IMR-90 (cell line): ENCODE measurements at regions not wholly inside any gene's neighbourhood (a gene's known extent, or its start where the extent isn't known, plus 50 kb on each side); places are given as distances from the start of the nearest gene placed in this dataset.

Source experiments
- ATAC-seq: fragments of 200-7000 bp; cut with Tn5 transposase; 2 replicates; pipeline ENCODE4 v1.9.1; 2020; ENCODE audit warnings: low read depth, mild to moderate bottlenecking, moderate library complexity
- BruUV-seq: library from RNA; stranded (reverse); fragments of 400-500 nt; replicated peaks from 2 replicates; lab custom pipeline; 2021; lab: Mats Ljungman, UMichigan
- CTCF ChIA-PET: fragments of 300-600 bp; formaldehyde crosslinking; extraction: SDS; loops from one replicate; lab custom pipeline; 2021; ENCODE audit warnings: antibody characterized with exemption; lab: Yijun Ruan, JAX
- POLR2A ChIA-PET: fragments of 300-600 bp; sonication (Branson Sonifier 250); formaldehyde crosslinking; loops from one replicate; lab custom pipeline; 2022; ENCODE audit warnings: antibody characterized with exemption; ENCODE audit not compliant: unreplicated experiment; lab: Charles Lee
- DNase-seq: peaks from one replicate; pipeline ENCODE4 v3.0.0; 2013
- H2AFZ ChIP-seq: replicated peaks from 2 replicates; pipeline ENCODE3; 2013; ENCODE audit warnings: low read length, mild to moderate bottlenecking; ENCODE audit not compliant: poor library complexity
- H2AK5ac ChIP-seq: 2 replicates; pipeline ENCODE4 v1.6.1; 2013; ENCODE audit warnings: low read depth, low read length, inconsistent platforms
- H2AK9ac ChIP-seq: replicated peaks from 2 replicates; pipeline ENCODE3; 2013; ENCODE audit warnings: mild to moderate bottlenecking, low read depth, low read length, moderate library complexity; ENCODE audit not compliant: poor library complexity
- H2BK120ac ChIP-seq: 2 replicates; pipeline ENCODE4 v1.6.1; 2013; ENCODE audit warnings: low read depth, low read length, inconsistent platforms
- H2BK15ac ChIP-seq: 3 replicates; pipeline ENCODE4 v1.6.1; 2013; ENCODE audit warnings: low read depth, low read length, inconsistent platforms
- H2BK20ac ChIP-seq: 2 replicates; pipeline ENCODE4 v1.6.1; 2013; ENCODE audit warnings: low read depth, mild to moderate bottlenecking, inconsistent platforms, low read length, moderate library complexity
- H2BK5ac ChIP-seq: 2 replicates; pipeline ENCODE4 v1.6.1; 2013; ENCODE audit warnings: mild to moderate bottlenecking, low read depth, low read length, inconsistent platforms; ENCODE audit not compliant: poor library complexity, severe bottlenecking
- H3K14ac ChIP-seq: replicated peaks from 2 replicates; pipeline ENCODE4 v1.6.1; 2013; ENCODE audit warnings: low read depth, low read length, inconsistent platforms
- H3K18ac ChIP-seq: 2 replicates; pipeline ENCODE4 v1.6.1; 2013; ENCODE audit warnings: low read depth, low read length, control low read depth
- H3K23ac ChIP-seq: 2 replicates; pipeline ENCODE4 v1.6.1; 2013; ENCODE audit warnings: low read depth, low read length, inconsistent platforms
- H3K27ac ChIP-seq: 2 replicates; pipeline ENCODE4 v1.5.1; 2013; ENCODE audit warnings: mild to moderate bottlenecking, control low read depth, low read length; ENCODE audit not compliant: insufficient read depth
- H3K27me3 ChIP-seq: 2 replicates; pipeline ENCODE4 v1.6.1; 2013; ENCODE audit warnings: low read length; ENCODE audit not compliant: control insufficient read depth, insufficient read depth
- H3K36me3 ChIP-seq: 2 replicates; pipeline ENCODE4 v1.6.1; 2013; ENCODE audit warnings: low read length, mixed read lengths; ENCODE audit not compliant: control insufficient read depth, insufficient read depth
- H3K4ac ChIP-seq: 2 replicates; pipeline ENCODE4 v1.6.1; 2013; ENCODE audit warnings: low read depth, low read length, inconsistent platforms
- H3K4me1 ChIP-seq: 2 replicates; pipeline ENCODE4 v1.6.1; 2013; ENCODE audit warnings: low read length, mixed read lengths; ENCODE audit not compliant: control insufficient read depth, insufficient read depth
- H3K4me2 ChIP-seq: 2 replicates; pipeline ENCODE4 v1.6.1; 2013; ENCODE audit warnings: low read depth, mild to moderate bottlenecking, control low read depth, low read length, moderate library complexity
- H3K4me3 ChIP-seq: 2 replicates; pipeline ENCODE4 v1.5.1; 2013; ENCODE audit warnings: low read depth, mild to moderate bottlenecking, control low read depth, low read length, moderate library complexity; ENCODE audit not compliant: insufficient read depth
- H3K56ac ChIP-seq: 2 replicates; pipeline ENCODE4 v1.6.1; 2013; ENCODE audit warnings: low read length, inconsistent platforms; ENCODE audit not compliant: insufficient read depth; ENCODE audit errors: extremely low read depth
- H3K79me1 ChIP-seq, 2 experiments: 2 replicates each; pipeline ENCODE4 v1.6.1; 2013; ENCODE audit warnings: low read length in 2 of 2, inconsistent platforms in 1 of 2, low read depth in 1 of 2
- H3K9ac ChIP-seq: 2 replicates; pipeline ENCODE4 v1.6.1; 2013; ENCODE audit warnings: low read depth, low read length, control low read depth
- H3K9me1 ChIP-seq: 2 replicates; pipeline ENCODE4 v1.6.1; 2013; ENCODE audit warnings: low read length, inconsistent platforms; ENCODE audit not compliant: insufficient read depth
- H3K9me3 ChIP-seq: 2 replicates; pipeline ENCODE4 v1.6.1; 2013; ENCODE audit warnings: low read length; ENCODE audit not compliant: control insufficient read depth, insufficient read depth
- H4K20me1 ChIP-seq: 2 replicates; pipeline ENCODE4 v1.6.1; 2013; ENCODE audit warnings: low read length, inconsistent platforms; ENCODE audit not compliant: insufficient read depth
- H4K5ac ChIP-seq: 2 replicates; pipeline ENCODE4 v1.6.1; 2013; ENCODE audit warnings: mild to moderate bottlenecking, low read depth, low read length, control low read depth
- H4K8ac ChIP-seq, 2 experiments: 2 replicates each; pipeline ENCODE4 v1.6.1; 2013; ENCODE audit warnings: low read depth in 2 of 2, low read length in 2 of 2, control low read depth in 1 of 2, inconsistent platforms in 1 of 2
- H4K91ac ChIP-seq: 2 replicates; pipeline ENCODE4 v1.6.1; 2013; ENCODE audit warnings: low read depth, low read length, inconsistent platforms; ENCODE audit not compliant: insufficient read depth
- BHLHE40 ChIP-seq: fragments of 150-350 bp; IDR thresholded peaks from 2 replicates; pipeline ENCODE4 v1.6.1; 2016; ENCODE audit warnings: mild to moderate bottlenecking, low read depth, low read length
- CEBPB ChIP-seq: IDR thresholded peaks from 2 replicates; pipeline ENCODE4 v1.6.1; 2012; ENCODE audit warnings: low read depth, low read length, improper control_type of control experiment
- ELK1 ChIP-seq: fragments of 150-350 bp; IDR thresholded peaks from 2 replicates; pipeline ENCODE4 v1.6.1; 2016; ENCODE audit warnings: low read depth, mild to moderate bottlenecking, low read length, moderate library complexity, borderline replicate concordance
- FOS ChIP-seq: fragments of 150-350 bp; IDR thresholded peaks from 2 replicates; pipeline ENCODE4 v1.6.1; 2016; ENCODE audit warnings: low read depth, low read length
- MAFK ChIP-seq: IDR thresholded peaks from 2 replicates; pipeline ENCODE4 v1.6.1; 2012; ENCODE audit warnings: low read depth, low read length, improper control_type of control experiment
- MAZ ChIP-seq: IDR thresholded peaks from 2 replicates; pipeline ENCODE4 v1.6.1; 2012; ENCODE audit warnings: low read depth, mild to moderate bottlenecking, low read length, improper control_type of control experiment, moderate library complexity, borderline replicate concordance
- NFE2L2 ChIP-seq: fragments of 150-350 bp; IDR thresholded peaks from 2 replicates; pipeline ENCODE4 v1.6.1; 2016; ENCODE audit warnings: low read depth, mild to moderate bottlenecking, low read length
- POLR2A ChIP-seq: IDR thresholded peaks from 2 replicates; pipeline ENCODE4 v1.6.1; 2012; ENCODE audit warnings: mild to moderate bottlenecking, low read depth, low read length
- RAD21 ChIP-seq: IDR thresholded peaks from 2 replicates; pipeline ENCODE4 v1.6.1; 2012; ENCODE audit warnings: low read length, improper control_type of control experiment
- RCOR1 ChIP-seq: IDR thresholded peaks from 2 replicates; pipeline ENCODE4 v1.6.1; 2012; ENCODE audit warnings: mild to moderate bottlenecking, low read length, improper control_type of control experiment; ENCODE audit not compliant: insufficient replicate concordance
- RFX5 ChIP-seq: IDR thresholded peaks from 2 replicates; pipeline ENCODE4 v1.8.0; 2012; ENCODE audit warnings: low read depth, mild to moderate bottlenecking, low read length, moderate library complexity
- WGBS, 2 experiments: methylation state at CpG; one replicate each; pipeline versions ENCODE4 v1.1.5 to v1.1.7; 2013; ENCODE audit warnings: missing lambda C conversion rate in 2 of 2; ENCODE audit not compliant: insufficient read length in 1 of 2; ENCODE audit errors: extremely low coverage in 2 of 2; 5-methylcytosine and 5-hydroxymethylcytosine counted together
- dilution Hi-C: fragments of 300-500 bp; cut with HindIII; formaldehyde crosslinking; loops from one replicate; pipeline ENCODE4 v1.14.3; 2018; ENCODE audit warnings: low sequenced_read_pairs; ENCODE audit not compliant: unreplicated experiment
- in situ Hi-C: fragments of 300-500 bp; cut with MboI; formaldehyde crosslinking; loops from 3 replicates; pipeline ENCODE4 v1.14.3; 2019; ENCODE audit warnings: low sequenced_read_pairs, inconsistent platforms, mixed read lengths
- intact Hi-C: fragments of 100-400 bp; cut with micrococcal nuclease; formaldehyde crosslinking; loops from 2 replicates; pipeline ENCODE4 v1.10.0; 2022
- TF ChIP-seq, protein P1 (sequence below): fragments of 150-350 bp; IDR thresholded peaks from 2 replicates; pipeline ENCODE4 v1.6.1; 2017; ENCODE audit warnings: mild to moderate bottlenecking, antibody characterized with exemption, low read length, low read depth
- TF ChIP-seq, protein P2 (sequence below): conservative IDR thresholded peaks from 2 replicates; pipeline ENCODE4 v1.5.1; 2012; ENCODE audit warnings: mild to moderate bottlenecking, low read depth, low read length, improper control_type of control experiment

DNA sequence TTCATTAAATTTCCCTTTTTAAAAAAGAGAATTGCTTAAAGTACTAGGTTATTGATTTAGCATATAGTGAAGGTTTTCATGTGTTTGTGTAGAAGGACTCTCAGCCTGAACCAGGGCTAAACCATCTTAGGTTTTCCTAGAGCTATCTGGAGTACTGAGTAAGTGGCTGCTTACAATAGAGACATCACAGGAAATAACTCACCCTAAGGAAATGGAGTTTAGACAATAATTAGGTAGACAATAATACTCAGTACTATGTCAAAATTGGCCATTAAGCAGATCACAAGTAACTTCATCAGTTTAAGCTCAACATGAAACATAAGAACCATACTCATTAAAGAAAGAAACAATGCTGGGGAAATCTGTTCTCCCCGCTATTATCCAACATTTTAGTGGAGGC lies 240.0 kb downstream of the RND3 start:
- CTCF ChIA-PET: no interaction called here
- no peak overlapping the region for H3K4ac ChIP-seq
- no peaks in the 10 kb centered on the region for H3K9me1 ChIP-seq
- no peak overlapping the region for H3K18ac ChIP-seq
- no peaks in the 10 kb centered on the region for H3K36me3 ChIP-seq
- TF ChIP-seq MAZ (no peak), BHLHE40 (no peak), FOS (no peak), RFX5 (no peak), CEBPB (no peak), MAFK (no peak), RAD21 (no peak), ELK1 (no peak), RCOR1 (no peak), POLR2A (no peak), NFE2L2 (no peak)
- TF ChIP-seq, protein P1, sequence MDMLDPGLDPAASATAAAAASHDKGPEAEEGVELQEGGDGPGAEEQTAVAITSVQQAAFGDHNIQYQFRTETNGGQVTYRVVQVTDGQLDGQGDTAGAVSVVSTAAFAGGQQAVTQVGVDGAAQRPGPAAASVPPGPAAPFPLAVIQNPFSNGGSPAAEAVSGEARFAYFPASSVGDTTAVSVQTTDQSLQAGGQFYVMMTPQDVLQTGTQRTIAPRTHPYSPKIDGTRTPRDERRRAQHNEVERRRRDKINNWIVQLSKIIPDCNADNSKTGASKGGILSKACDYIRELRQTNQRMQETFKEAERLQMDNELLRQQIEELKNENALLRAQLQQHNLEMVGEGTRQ: no peak
- TF ChIP-seq, protein P2, sequence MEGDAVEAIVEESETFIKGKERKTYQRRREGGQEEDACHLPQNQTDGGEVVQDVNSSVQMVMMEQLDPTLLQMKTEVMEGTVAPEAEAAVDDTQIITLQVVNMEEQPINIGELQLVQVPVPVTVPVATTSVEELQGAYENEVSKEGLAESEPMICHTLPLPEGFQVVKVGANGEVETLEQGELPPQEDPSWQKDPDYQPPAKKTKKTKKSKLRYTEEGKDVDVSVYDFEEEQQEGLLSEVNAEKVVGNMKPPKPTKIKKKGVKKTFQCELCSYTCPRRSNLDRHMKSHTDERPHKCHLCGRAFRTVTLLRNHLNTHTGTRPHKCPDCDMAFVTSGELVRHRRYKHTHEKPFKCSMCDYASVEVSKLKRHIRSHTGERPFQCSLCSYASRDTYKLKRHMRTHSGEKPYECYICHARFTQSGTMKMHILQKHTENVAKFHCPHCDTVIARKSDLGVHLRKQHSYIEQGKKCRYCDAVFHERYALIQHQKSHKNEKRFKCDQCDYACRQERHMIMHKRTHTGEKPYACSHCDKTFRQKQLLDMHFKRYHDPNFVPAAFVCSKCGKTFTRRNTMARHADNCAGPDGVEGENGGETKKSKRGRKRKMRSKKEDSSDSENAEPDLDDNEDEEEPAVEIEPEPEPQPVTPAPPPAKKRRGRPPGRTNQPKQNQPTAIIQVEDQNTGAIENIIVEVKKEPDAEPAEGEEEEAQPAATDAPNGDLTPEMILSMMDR: no peak
- BruUV-seq: no TSS peak
- no peak overlapping the region for H4K91ac ChIP-seq
- WGBS, 2 experiments: no CpG with 5 or more reads among the region's 1 CpG
- in situ Hi-C loops (no loop called here), dilution Hi-C loops (no loop called here), intact Hi-C loops (no loop called here)
- no peak overlapping the region for H4K5ac ChIP-seq
- no peak overlapping the region for H3K4me2 ChIP-seq
- no peak overlapping the region for H2AK5ac ChIP-seq
- H3K56ac ChIP-seq: no peak overlapping the region
- H3K4me1 ChIP-seq: no peaks in the 10 kb centered on the region
- H3K27me3 ChIP-seq: no peaks in the 10 kb centered on the region
- H3K27ac ChIP-seq: no peak overlapping the region
- no peaks in the 10 kb centered on the region for H4K20me1 ChIP-seq
- no peak overlapping the region for H3K14ac ChIP-seq
- no peak overlapping the region for H2BK120ac ChIP-seq
- no peak for DNase-seq
- no peak overlapping the region for H2BK15ac ChIP-seq
- no peaks in the 10 kb centered on the region for H3K79me1 ChIP-seq
- no peak overlapping the region for H2BK20ac ChIP-seq
- no peak overlapping the region for H3K23ac ChIP-seq
- H2BK5ac ChIP-seq: no peak overlapping the region
- no peak overlapping the region for H2AK9ac ChIP-seq
- H4K8ac ChIP-seq: no peak overlapping the region
- no peaks in the 10 kb centered on the region for H3K9me3 ChIP-seq
- POLR2A ChIA-PET: no interaction called here
- ATAC-seq: no peak
- no peak overlapping the region for H2AFZ ChIP-seq
- no peak overlapping the region for H3K4me3 ChIP-seq
- no peak overlapping the region for H3K9ac ChIP-seq
